H1 (cell line): ENCODE measurements at regions not wholly inside any gene's neighbourhood (a gene's known extent, or its start where the extent isn't known, plus 50 kb on each side); places are given as distances from the start of the nearest gene placed in this dataset.

Experiments used
- BRCA1 ChIP-seq: IDR thresholded peaks from 2 replicates; pipeline ENCODE4 v1.6.1; 2012; ENCODE audit warnings: low read depth, low read length, improper control_type of control experiment
- CEBPB ChIP-seq: IDR thresholded peaks from 2 replicates; pipeline ENCODE4 v1.6.1; 2012; ENCODE audit warnings: low read depth, low read length
- TF ChIP-seq, protein P1 (sequence below): fragments of 300-600 bp; sonication (generic); IDR thresholded peaks from 2 replicates; pipeline ENCODE4 v1.7.1; 2012; ENCODE audit warnings: low read length, moderate library complexity, mild to moderate bottlenecking, inconsistent platforms; ENCODE audit not compliant: insufficient replicate concordance

DNA sequence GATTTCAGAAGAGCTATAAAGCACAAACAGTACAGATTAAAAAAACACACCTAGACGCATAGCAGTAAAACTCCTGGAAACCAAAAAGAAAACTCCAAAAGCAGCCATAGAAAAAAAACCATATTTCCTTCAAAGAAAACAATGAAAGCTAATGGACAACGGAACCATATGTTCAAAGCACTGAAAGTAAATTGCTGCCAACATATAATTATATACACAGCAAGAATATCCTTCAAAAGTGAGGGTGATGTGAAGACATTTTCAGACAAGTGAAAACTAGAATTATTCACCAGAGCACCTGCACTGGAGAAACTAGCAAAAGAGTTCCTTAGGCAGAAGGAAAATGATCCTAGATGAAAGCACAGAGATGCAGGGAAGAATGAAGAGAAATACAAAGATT is 58.2 kb upstream of the PCSK6 start (continued):
- TF ChIP-seq, protein P1, sequence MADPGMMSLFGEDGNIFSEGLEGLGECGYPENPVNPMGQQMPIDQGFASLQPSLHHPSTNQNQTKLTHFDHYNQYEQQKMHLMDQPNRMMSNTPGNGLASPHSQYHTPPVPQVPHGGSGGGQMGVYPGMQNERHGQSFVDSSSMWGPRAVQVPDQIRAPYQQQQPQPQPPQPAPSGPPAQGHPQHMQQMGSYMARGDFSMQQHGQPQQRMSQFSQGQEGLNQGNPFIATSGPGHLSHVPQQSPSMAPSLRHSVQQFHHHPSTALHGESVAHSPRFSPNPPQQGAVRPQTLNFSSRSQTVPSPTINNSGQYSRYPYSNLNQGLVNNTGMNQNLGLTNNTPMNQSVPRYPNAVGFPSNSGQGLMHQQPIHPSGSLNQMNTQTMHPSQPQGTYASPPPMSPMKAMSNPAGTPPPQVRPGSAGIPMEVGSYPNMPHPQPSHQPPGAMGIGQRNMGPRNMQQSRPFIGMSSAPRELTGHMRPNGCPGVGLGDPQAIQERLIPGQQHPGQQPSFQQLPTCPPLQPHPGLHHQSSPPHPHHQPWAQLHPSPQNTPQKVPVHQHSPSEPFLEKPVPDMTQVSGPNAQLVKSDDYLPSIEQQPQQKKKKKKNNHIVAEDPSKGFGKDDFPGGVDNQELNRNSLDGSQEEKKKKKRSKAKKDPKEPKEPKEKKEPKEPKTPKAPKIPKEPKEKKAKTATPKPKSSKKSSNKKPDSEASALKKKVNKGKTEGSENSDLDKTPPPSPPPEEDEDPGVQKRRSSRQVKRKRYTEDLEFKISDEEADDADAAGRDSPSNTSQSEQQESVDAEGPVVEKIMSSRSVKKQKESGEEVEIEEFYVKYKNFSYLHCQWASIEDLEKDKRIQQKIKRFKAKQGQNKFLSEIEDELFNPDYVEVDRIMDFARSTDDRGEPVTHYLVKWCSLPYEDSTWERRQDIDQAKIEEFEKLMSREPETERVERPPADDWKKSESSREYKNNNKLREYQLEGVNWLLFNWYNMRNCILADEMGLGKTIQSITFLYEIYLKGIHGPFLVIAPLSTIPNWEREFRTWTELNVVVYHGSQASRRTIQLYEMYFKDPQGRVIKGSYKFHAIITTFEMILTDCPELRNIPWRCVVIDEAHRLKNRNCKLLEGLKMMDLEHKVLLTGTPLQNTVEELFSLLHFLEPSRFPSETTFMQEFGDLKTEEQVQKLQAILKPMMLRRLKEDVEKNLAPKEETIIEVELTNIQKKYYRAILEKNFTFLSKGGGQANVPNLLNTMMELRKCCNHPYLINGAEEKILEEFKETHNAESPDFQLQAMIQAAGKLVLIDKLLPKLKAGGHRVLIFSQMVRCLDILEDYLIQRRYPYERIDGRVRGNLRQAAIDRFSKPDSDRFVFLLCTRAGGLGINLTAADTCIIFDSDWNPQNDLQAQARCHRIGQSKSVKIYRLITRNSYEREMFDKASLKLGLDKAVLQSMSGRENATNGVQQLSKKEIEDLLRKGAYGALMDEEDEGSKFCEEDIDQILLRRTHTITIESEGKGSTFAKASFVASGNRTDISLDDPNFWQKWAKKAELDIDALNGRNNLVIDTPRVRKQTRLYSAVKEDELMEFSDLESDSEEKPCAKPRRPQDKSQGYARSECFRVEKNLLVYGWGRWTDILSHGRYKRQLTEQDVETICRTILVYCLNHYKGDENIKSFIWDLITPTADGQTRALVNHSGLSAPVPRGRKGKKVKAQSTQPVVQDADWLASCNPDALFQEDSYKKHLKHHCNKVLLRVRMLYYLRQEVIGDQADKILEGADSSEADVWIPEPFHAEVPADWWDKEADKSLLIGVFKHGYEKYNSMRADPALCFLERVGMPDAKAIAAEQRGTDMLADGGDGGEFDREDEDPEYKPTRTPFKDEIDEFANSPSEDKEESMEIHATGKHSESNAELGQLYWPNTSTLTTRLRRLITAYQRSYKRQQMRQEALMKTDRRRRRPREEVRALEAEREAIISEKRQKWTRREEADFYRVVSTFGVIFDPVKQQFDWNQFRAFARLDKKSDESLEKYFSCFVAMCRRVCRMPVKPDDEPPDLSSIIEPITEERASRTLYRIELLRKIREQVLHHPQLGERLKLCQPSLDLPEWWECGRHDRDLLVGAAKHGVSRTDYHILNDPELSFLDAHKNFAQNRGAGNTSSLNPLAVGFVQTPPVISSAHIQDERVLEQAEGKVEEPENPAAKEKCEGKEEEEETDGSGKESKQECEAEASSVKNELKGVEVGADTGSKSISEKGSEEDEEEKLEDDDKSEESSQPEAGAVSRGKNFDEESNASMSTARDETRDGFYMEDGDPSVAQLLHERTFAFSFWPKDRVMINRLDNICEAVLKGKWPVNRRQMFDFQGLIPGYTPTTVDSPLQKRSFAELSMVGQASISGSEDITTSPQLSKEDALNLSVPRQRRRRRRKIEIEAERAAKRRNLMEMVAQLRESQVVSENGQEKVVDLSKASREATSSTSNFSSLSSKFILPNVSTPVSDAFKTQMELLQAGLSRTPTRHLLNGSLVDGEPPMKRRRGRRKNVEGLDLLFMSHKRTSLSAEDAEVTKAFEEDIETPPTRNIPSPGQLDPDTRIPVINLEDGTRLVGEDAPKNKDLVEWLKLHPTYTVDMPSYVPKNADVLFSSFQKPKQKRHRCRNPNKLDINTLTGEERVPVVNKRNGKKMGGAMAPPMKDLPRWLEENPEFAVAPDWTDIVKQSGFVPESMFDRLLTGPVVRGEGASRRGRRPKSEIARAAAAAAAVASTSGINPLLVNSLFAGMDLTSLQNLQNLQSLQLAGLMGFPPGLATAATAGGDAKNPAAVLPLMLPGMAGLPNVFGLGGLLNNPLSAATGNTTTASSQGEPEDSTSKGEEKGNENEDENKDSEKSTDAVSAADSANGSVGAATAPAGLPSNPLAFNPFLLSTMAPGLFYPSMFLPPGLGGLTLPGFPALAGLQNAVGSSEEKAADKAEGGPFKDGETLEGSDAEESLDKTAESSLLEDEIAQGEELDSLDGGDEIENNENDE: no peak
- no peak for TF ChIP-seq CEBPB
- TF ChIP-seq BRCA1: no peak
